HepG2 (cell line): ENCODE measurements at regions not wholly inside any gene's neighbourhood (a gene's known extent, or its start where the extent isn't known, plus 50 kb on each side); places are given as distances from the start of the nearest gene placed in this dataset.

Source experiments
- ATAC-seq: fragments of 200-7000 bp; cut with Tn5 transposase; 3 replicates; pipeline ENCODE4 v1.9.1; 2020; ENCODE audit warnings: mild to moderate bottlenecking, moderate library complexity
- BruUV-seq: library from RNA; stranded (reverse); fragments of 400-500 nt; replicated peaks from 2 replicates; lab custom pipeline; 2021; lab: Mats Ljungman, UMichigan
- CTCF ChIA-PET: fragments of 300-600 bp; formaldehyde crosslinking; extraction: SDS; loops from one replicate; lab custom pipeline; 2021; ENCODE audit warnings: low total read pairs, inconsistent platforms, low intra/inter-chr PET ratio; lab: Yijun Ruan, JAX
- POLR2A ChIA-PET: fragments of 350-600 bp; sonication (Branson Sonifier 250); formaldehyde crosslinking; loops from one replicate; lab custom pipeline; 2020; ENCODE audit warnings: antibody characterized with exemption, inconsistent platforms; lab: Yijun Ruan, JAX
- DNase-seq: peaks from one replicate; pipeline ENCODE4 v3.0.0-alpha.2; 2015; ENCODE audit warnings: low spot score
- FAIRE-seq: peaks from 3 replicates; lab custom pipeline; 2011; peaks lifted over from hg19 to GRCh38; lab: Jason Lieb, UNC
- H2AFZ ChIP-seq: one replicate; pipeline ENCODE4 v1.6.1; 2011; ENCODE audit warnings: low read length, inconsistent platforms
- H3K27ac ChIP-seq: fragments of 300-600 bp; 3 replicates; pipeline ENCODE4 v1.8.0; 2011; ENCODE audit warnings: mixed run types, mild to moderate bottlenecking, mixed read lengths, low read length, inconsistent platforms; ENCODE audit not compliant: insufficient read depth; ENCODE audit errors: extremely low read length
- H3K27me3 ChIP-seq, 2 experiments: fragments of 200-600 bp in 1 of 2; 2 replicates in 1 of 2; 3 replicates in 1 of 2; pipeline versions ENCODE4 v1.6.0 to v1.8.0; 2011; ENCODE audit warnings: low read length in 2 of 2, mild to moderate bottlenecking in 2 of 2, moderate library complexity in 2 of 2, inconsistent platforms in 1 of 2; ENCODE audit not compliant: insufficient read depth in 2 of 2, control insufficient read depth in 1 of 2
- H3K36me3 ChIP-seq, 2 experiments: fragments of 200-600 bp in 1 of 2; replicated peaks in 1 of 2; 2 replicates in 1 of 2; 3 replicates in 1 of 2; pipeline versions ENCODE4 v1.5.1 to v1.8.0; 2011; ENCODE audit warnings: low read length in 2 of 2, inconsistent platforms in 1 of 2; ENCODE audit not compliant: insufficient read depth in 2 of 2, control insufficient read depth in 1 of 2
- H3K4me1 ChIP-seq: 2 replicates; pipeline ENCODE4 v1.5.1; 2012; ENCODE audit warnings: low read length, inconsistent platforms; ENCODE audit not compliant: insufficient read depth
- H3K4me2 ChIP-seq: 2 replicates; pipeline ENCODE4 v1.6.0; 2011; ENCODE audit warnings: low read depth, low read length, inconsistent platforms
- H3K4me3 ChIP-seq, 3 experiments: fragments of 200-600 bp in 1 of 3; sonication (generic), shearing (Covaris generic) in 1 of 3; replicated peaks in 1 of 3; 2 replicates each; pipeline ENCODE4 v1.5.1; 2011 to 2016; ENCODE audit warnings: low read length in 3 of 3, inconsistent platforms in 2 of 3, low read depth in 2 of 3, mild to moderate bottlenecking in 2 of 3, control low read depth in 1 of 3, mixed read lengths in 1 of 3; ENCODE audit not compliant: insufficient read depth in 1 of 3
- H3K79me2 ChIP-seq: one replicate; pipeline ENCODE4 v1.6.1; 2011; ENCODE audit warnings: low read length, inconsistent platforms; ENCODE audit not compliant: insufficient read depth
- H3K9ac ChIP-seq: 2 replicates; pipeline ENCODE4 v1.6.0; 2011; ENCODE audit warnings: mild to moderate bottlenecking, low read depth, low read length, inconsistent platforms; ENCODE audit not compliant: insufficient read depth
- H3K9me3 ChIP-seq: 2 replicates; pipeline ENCODE4 v1.5.1; 2012; ENCODE audit warnings: mild to moderate bottlenecking, low read length
- H4K20me1 ChIP-seq: 2 replicates; pipeline ENCODE4 v1.6.0; 2011; ENCODE audit warnings: inconsistent platforms, mild to moderate bottlenecking, low read length, moderate library complexity; ENCODE audit not compliant: insufficient read depth
- ELF3 ChIP-seq: IDR thresholded peaks from 2 replicates; pipeline ENCODE4 v1.6.1; 2016; ENCODE audit warnings: missing genetic modification reagents, missing compliant biosample characterization
- ERF ChIP-seq: IDR thresholded peaks from 2 replicates; pipeline ENCODE4 v1.6.1; 2018; ENCODE audit warnings: missing biosample characterization, missing genetic modification reagents
- GMEB2 ChIP-seq: IDR thresholded peaks from 2 replicates; pipeline ENCODE4 v1.6.1; 2016; ENCODE audit warnings: missing biosample characterization, missing genetic modification reagents, low read depth
- JUN ChIP-seq: sonication (generic); formaldehyde crosslinking; IDR thresholded peaks from 2 replicates; pipeline ENCODE4 v1.4.0; 2020; ENCODE audit warnings: mild to moderate bottlenecking, missing genetic modification reagents
- KLF11 ChIP-seq: IDR thresholded peaks from 2 replicates; pipeline ENCODE4 v1.6.1; 2016; ENCODE audit warnings: missing compliant biosample characterization
- MAFF ChIP-seq: IDR thresholded peaks from 2 replicates; pipeline ENCODE4 v1.6.1; 2011; ENCODE audit warnings: low read depth, low read length, improper control_type of control experiment
- MIER2 ChIP-seq: IDR thresholded peaks from 2 replicates; pipeline ENCODE4 v1.6.1; 2016; ENCODE audit warnings: missing biosample characterization, missing genetic modification reagents
- MTA1 ChIP-seq: sonication (generic); formaldehyde crosslinking; IDR thresholded peaks from 2 replicates; pipeline ENCODE4 v1.4.0; 2020; ENCODE audit warnings: missing genetic modification reagents, mild to moderate bottlenecking, borderline replicate concordance
- MXI1 ChIP-seq: IDR thresholded peaks from 3 replicates; pipeline ENCODE4 v1.6.1; 2012; ENCODE audit warnings: low read depth, low read length, inconsistent platforms, borderline replicate concordance
- XRCC5 ChIP-seq: fragments of 200-400 bp; formaldehyde crosslinking; optimal IDR thresholded peaks from 2 replicates; pipeline ENCODE3; 2017; ENCODE audit warnings: mild to moderate bottlenecking, low read length
- ZMAT5 ChIP-seq: sonication (generic); formaldehyde crosslinking; IDR thresholded peaks from 2 replicates; pipeline ENCODE4 v1.5.0; 2020; ENCODE audit warnings: mild to moderate bottlenecking, low read depth, missing genetic modification reagents, borderline replicate concordance
- ZNF33A ChIP-seq: sonication (generic); formaldehyde crosslinking; IDR thresholded peaks from 2 replicates; pipeline ENCODE4 v1.5.1; 2020; ENCODE audit warnings: missing genetic modification reagents, mild to moderate bottlenecking, moderate library complexity, borderline replicate concordance
- ZNF446 ChIP-seq: sonication (generic); formaldehyde crosslinking; IDR thresholded peaks from 2 replicates; pipeline ENCODE4 v1.5.0; 2020; ENCODE audit warnings: mild to moderate bottlenecking, missing genetic modification reagents
- ZNF513 ChIP-seq: sonication (generic); formaldehyde crosslinking; conservative IDR thresholded peaks from 2 replicates; pipeline ENCODE4 v1.5.0; 2020; ENCODE audit warnings: missing genetic modification reagents
- ZNF788 ChIP-seq: sonication (generic); formaldehyde crosslinking; IDR thresholded peaks from 2 replicates; pipeline ENCODE4 v1.5.0; 2020; ENCODE audit warnings: mild to moderate bottlenecking, missing genetic modification reagents, borderline replicate concordance
- ZNF83 ChIP-seq: sonication (generic); formaldehyde crosslinking; IDR thresholded peaks from 2 replicates; pipeline ENCODE4 v1.4.0; 2020; ENCODE audit warnings: missing genetic modification reagents, mild to moderate bottlenecking, borderline replicate concordance
- ZNF841 ChIP-seq: sonication (generic); formaldehyde crosslinking; IDR thresholded peaks from 2 replicates; pipeline ENCODE4 v1.8.1; 2023; ENCODE audit warnings: missing genetic modification reagents, borderline replicate concordance
- WGBS: methylation state at CpG from one replicate; pipeline ENCODE4 v1.1.6; 2017; ENCODE audit warnings: low lambda C conversion rate; 5-methylcytosine and 5-hydroxymethylcytosine counted together
- in situ Hi-C: cut with HindIII; loops from 2 replicates; pipeline ENCODE4 v1.10.0; 2017; ENCODE audit warnings: low pct_unique_long_range_greater_than_20kb; ENCODE audit not compliant: extremely low pct_ligation_motif_present
- intact Hi-C: fragments of 100-400 bp; cut with micrococcal nuclease; formaldehyde crosslinking; loops from one replicate; pipeline ENCODE4 v1.10.0; 2022; ENCODE audit not compliant: unreplicated experiment

GRCh38 chr4:131613086-131613823 lies 1535.8 kb upstream of the PCDH10 start:
- H3K4me3 ChIP-seq = no peak overlapping the region
- no peaks in the 10 kb centered on the region for H3K79me2 ChIP-seq
- H3K9me3 ChIP-seq = no peaks in the 10 kb centered on the region
- FAIRE-seq (no peak), ATAC-seq (no peak)
- no peaks in the 10 kb centered on the region for H3K4me1 ChIP-seq
- no peaks in the 10 kb centered on the region for H4K20me1 ChIP-seq
- POLR2A ChIA-PET = no interaction called here
- H3K27ac ChIP-seq = no peak overlapping the region
- no peak overlapping the region for H2AFZ ChIP-seq
- no peaks in the 10 kb centered on the region for H3K27me3 ChIP-seq
- CTCF ChIA-PET = no interaction called here
- 6% methylated on average over 5 of the region's 5 CpGs for WGBS
- H3K9ac ChIP-seq = no peak overlapping the region
- BruUV-seq = no TSS peak
- H3K36me3 ChIP-seq = no peaks in the 10 kb centered on the region
- TF ChIP-seq ERF (CRISPR knock-in tag) (no peak), MAFF (no peak), ZNF841 (CRISPR knock-in tag) (no peak), JUN (no peak), ZNF33A (CRISPR knock-in tag) (no peak)
- TF ChIP-seq, all 625 proteins: peak for 0
- in situ Hi-C loops = no loop called here
- no peak overlapping the region for H3K4me2 ChIP-seq
- intact Hi-C loops = no loop called here
- no peak for DNase-seq

GRCh38 chr4:131613824-131614216 lies 1535.3 kb upstream of the PCDH10 start:
- Histone ChIP-seq H3K9me3 (no peaks in the 10 kb centered on the region), H3K27ac (no peak overlapping the region), H2AFZ (no peak overlapping the region), H3K4me2 (no peak overlapping the region), H3K4me3 (no peak overlapping the region), H3K79me2 (no peaks in the 10 kb centered on the region), H3K4me1 (no peaks in the 10 kb centered on the region), H4K20me1 (no peaks in the 10 kb centered on the region), H3K27me3 (no peaks in the 10 kb centered on the region), H3K9ac (no peak overlapping the region), H3K36me3 (no peaks in the 10 kb centered on the region)
- no peak for ATAC-seq
- ChIA-PET CTCF (no interaction called here), POLR2A (no interaction called here)
- intact Hi-C loops = no loop called here
- in situ Hi-C loops = no loop called here
- FAIRE-seq = no peak
- 0% methylated on average over 1 of the region's 1 CpG for WGBS
- BruUV-seq = no TSS peak
- DNase-seq = no peak
- TF ChIP-seq KLF11 (CRISPR knock-in tag) (no peak), ZNF513 (CRISPR knock-in tag) (no peak), GMEB2 (CRISPR knock-in tag) (no peak), ELF3 (no peak), MXI1 (no peak), ZNF788 (CRISPR knock-in tag) (no peak), ZNF83 (CRISPR knock-in tag) (no peak), ZMAT5 (no peak), ZNF446 (CRISPR knock-in tag) (no peak), MTA1 (no peak), MIER2 (no peak), XRCC5 (no peak)
